Hepatocyte (in vitro differentiated cells): ENCODE measurements at regions not wholly inside any gene's neighbourhood (a gene's known extent, or its start where the extent isn't known, plus 50 kb on each side); places are given as distances from the start of the nearest gene placed in this dataset.

Source experiments
- EZH2 ChIP-seq: fragments of 200-600 bp; sonication (generic); IDR thresholded peaks from 2 replicates; pipeline ENCODE4 v1.6.1; 2016; ENCODE audit warnings: antibody characterized with exemption, mild to moderate bottlenecking, borderline replicate concordance
- EZH2phosphoT487 ChIP-seq: fragments of 200-600 bp; sonication (generic); IDR thresholded peaks from one replicate; pipeline ENCODE4 v1.6.1; 2018; ENCODE audit warnings: antibody characterized with exemption, mild to moderate bottlenecking, low read depth, moderate library complexity; ENCODE audit not compliant: unreplicated experiment, severe bottlenecking
- TF ChIP-seq, protein P1 (sequence below): fragments of 200-600 bp; sonication (generic); IDR thresholded peaks from 2 replicates; pipeline ENCODE4 v1.5.1; 2016; ENCODE audit warnings: antibody characterized with exemption, mild to moderate bottlenecking; ENCODE audit not compliant: poor library complexity

DNA sequence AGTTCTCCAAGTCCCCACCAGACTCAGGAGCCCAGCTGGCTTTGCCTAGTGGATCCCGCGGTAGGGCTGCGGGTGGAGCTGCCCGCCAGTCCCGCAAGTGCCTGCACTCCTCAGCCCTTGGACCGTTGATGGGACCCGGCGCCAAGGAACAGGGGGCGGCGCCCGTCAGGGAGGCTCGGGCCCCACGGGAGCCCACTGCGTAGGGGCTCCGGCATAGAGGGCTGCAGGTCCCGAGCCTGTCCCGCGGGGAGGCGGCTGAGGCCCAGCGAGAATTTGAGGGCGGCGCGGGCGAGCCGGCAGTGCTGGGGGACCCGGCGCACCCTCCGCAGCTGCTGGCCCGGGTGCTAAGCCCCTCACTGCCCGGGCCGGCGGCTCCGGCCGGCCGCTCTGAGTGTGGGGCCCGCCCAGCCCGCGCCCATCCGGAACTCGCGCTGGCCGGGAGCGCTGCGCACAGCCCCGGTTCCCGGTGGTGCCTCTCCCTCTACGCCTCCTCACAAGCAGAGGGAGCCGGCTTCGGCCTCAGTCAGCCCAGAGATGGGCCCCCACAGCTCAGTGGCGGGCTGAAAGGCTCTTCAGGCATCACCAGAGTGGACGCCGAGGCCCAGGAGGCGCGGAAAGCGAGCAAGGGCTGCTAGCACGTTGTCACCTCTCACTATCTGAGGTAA is 452.4 kb upstream of the LRFN5 start:
- TF ChIP-seq, protein P1, sequence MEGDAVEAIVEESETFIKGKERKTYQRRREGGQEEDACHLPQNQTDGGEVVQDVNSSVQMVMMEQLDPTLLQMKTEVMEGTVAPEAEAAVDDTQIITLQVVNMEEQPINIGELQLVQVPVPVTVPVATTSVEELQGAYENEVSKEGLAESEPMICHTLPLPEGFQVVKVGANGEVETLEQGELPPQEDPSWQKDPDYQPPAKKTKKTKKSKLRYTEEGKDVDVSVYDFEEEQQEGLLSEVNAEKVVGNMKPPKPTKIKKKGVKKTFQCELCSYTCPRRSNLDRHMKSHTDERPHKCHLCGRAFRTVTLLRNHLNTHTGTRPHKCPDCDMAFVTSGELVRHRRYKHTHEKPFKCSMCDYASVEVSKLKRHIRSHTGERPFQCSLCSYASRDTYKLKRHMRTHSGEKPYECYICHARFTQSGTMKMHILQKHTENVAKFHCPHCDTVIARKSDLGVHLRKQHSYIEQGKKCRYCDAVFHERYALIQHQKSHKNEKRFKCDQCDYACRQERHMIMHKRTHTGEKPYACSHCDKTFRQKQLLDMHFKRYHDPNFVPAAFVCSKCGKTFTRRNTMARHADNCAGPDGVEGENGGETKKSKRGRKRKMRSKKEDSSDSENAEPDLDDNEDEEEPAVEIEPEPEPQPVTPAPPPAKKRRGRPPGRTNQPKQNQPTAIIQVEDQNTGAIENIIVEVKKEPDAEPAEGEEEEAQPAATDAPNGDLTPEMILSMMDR: no peak
- no peak for TF ChIP-seq EZH2phosphoT487
- no peak for TF ChIP-seq EZH2
